Endothelial cell of umbilical vein (primary cell): ENCODE measurements at regions not wholly inside any gene's neighbourhood (a gene's known extent, or its start where the extent isn't known, plus 50 kb on each side); places are given as distances from the start of the nearest gene placed in this dataset.

Experiments used
- EZH2 ChIP-seq: IDR thresholded peaks from 2 replicates; pipeline ENCODE4 v1.6.1; 2012; ENCODE audit warnings: borderline replicate concordance, low read depth, mild to moderate bottlenecking, moderate library complexity, low read length, inconsistent platforms; ENCODE audit not compliant: severe bottlenecking
- FOS ChIP-seq: IDR thresholded peaks from 2 replicates; pipeline ENCODE4 v1.6.1; 2011; ENCODE audit warnings: mild to moderate bottlenecking, low read length, moderate library complexity, borderline replicate concordance; ENCODE audit not compliant: insufficient read depth
- POLR2A ChIP-seq: IDR thresholded peaks from 2 replicates; pipeline ENCODE4 v1.6.1; 2012; ENCODE audit warnings: low read depth, mild to moderate bottlenecking, control low read depth, low read length
- POLR2AphosphoS5 ChIP-seq: IDR thresholded peaks from 2 replicates; pipeline ENCODE4 v1.6.1; 2012; ENCODE audit warnings: low read depth, mild to moderate bottlenecking, control low read depth, low read length, moderate library complexity; ENCODE audit not compliant: insufficient read depth
- TF ChIP-seq, protein P1 (sequence below): IDR thresholded peaks from 2 replicates; pipeline ENCODE4 v1.6.1; 2011; ENCODE audit not compliant: insufficient read depth, insufficient read length
- TF ChIP-seq, protein P2 (sequence below), 2 donors: IDR thresholded peaks; 1 replicate in 1 of 2; 2 replicates in 1 of 2; pipeline ENCODE4 v1.5.1; 2011; ENCODE audit warnings: low read length in 2 of 2, mild to moderate bottlenecking in 2 of 2, moderate library complexity in 2 of 2, control low read depth in 1 of 2, inconsistent platforms in 1 of 2, low read depth in 1 of 2; ENCODE audit not compliant: insufficient read depth in 1 of 2; ENCODE audit errors: extremely low read depth in 1 of 2

DNA sequence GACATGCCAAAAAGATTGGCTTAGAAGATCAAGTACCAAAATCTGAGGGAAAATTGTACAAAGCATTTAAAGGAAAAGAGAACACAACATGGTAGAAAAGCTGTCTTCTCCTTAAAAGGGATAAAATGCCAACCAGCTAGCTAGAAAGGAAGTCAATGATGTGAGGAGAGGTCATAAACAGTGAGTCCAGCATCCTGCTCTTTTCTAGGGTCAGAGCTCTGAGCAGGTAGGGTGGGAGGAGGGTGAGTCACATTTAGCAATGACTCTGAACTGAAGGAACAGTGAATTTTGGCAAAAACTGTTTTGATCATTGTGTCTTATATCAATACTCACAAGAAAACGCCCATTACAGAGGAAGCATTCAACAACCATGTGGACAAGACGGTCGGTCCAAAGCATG, 322.3 kb downstream of the DAD1 start:
- TF ChIP-seq, protein P1, sequence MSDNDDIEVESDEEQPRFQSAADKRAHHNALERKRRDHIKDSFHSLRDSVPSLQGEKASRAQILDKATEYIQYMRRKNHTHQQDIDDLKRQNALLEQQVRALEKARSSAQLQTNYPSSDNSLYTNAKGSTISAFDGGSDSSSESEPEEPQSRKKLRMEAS, result no peak
- TF ChIP-seq POLR2AphosphoS5 (no peak), POLR2A (no peak), EZH2 (no peak), FOS (peak; percentile 61)
- TF ChIP-seq, protein P2, sequence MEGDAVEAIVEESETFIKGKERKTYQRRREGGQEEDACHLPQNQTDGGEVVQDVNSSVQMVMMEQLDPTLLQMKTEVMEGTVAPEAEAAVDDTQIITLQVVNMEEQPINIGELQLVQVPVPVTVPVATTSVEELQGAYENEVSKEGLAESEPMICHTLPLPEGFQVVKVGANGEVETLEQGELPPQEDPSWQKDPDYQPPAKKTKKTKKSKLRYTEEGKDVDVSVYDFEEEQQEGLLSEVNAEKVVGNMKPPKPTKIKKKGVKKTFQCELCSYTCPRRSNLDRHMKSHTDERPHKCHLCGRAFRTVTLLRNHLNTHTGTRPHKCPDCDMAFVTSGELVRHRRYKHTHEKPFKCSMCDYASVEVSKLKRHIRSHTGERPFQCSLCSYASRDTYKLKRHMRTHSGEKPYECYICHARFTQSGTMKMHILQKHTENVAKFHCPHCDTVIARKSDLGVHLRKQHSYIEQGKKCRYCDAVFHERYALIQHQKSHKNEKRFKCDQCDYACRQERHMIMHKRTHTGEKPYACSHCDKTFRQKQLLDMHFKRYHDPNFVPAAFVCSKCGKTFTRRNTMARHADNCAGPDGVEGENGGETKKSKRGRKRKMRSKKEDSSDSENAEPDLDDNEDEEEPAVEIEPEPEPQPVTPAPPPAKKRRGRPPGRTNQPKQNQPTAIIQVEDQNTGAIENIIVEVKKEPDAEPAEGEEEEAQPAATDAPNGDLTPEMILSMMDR (IDR thresholded peaks at IDR 0.05; ENCODE audit: extremely low read depth in 1 of 2, insufficient read depth in 1 of 2, low read depth in 1 of 2, low read length in 2 of 2), result no peak
